ENCODE measurements at regions not wholly inside any gene's neighbourhood (a gene's known extent, or its start where the extent isn't known, plus 50 kb on each side); places are given as distances from the start of the nearest gene placed in this dataset.

DNA sequence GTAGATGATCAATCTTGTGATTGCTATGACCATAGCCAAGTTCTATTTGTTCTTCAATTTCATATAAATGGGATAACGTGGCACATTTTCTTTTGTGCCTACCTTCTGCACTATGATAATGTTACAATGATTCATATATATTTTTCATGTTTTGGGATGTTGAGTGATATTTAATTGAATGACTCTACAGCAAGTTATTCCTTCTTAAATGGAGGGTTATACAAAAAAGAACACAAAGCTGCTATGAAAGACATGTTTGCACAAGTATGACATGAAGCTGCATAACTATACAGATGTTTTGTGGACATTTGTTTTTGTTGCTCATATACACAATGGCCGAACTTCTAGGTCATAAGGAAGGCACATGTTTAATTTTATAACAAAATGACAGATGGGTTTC is 356.2 kb downstream of the CBLN2 start:
- DNase-seq (ENCODE audit: low spot score): no peak

DNA sequence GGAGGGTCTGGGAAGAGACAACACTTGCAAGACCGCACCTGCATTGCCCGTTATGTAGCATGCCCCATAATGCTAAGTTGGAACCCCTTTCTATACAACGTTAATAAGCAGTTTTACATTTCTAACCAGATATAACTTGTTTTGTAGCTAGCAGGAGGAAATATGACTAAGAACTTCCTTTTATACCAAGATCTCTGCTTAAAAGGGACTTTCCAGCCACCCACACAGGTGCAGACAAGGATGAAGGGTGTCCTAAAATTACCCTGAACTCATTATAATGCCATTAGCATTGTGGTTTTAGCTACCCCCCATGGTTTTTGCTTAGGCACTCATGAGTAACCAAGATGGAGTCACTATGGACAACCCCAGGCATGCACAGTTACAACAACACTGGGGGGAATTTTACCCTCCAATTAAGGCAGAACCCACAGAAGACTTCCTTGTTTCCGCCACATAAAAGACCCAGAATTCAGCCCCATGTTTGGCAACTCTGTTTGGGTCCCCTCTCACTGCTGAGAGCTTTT is 362.8 kb downstream of the CBLN2 start:
- DNase-seq (ENCODE audit: low spot score): no peak

DNA sequence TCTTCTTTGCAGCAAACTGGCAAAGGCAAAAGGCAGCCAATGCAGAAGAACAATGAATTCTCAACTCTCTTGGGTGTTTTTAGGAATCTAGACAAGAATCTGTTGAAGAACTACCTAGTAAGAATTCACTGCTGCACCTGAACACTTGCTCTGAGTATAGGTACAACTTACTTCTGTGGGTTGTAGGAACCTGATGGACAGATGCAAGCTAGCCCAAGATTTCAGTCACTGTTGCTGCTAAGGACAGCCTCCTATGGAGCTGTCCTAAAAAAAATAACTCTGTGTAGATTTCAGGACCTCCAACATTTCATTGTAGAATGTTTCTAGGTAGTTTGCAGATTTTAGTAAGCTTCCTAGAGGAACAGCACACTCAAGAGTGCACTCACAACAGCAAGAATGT is 363.5 kb downstream of the CBLN2 start:
- DNase-seq (ENCODE audit: low spot score): no peak

DNA sequence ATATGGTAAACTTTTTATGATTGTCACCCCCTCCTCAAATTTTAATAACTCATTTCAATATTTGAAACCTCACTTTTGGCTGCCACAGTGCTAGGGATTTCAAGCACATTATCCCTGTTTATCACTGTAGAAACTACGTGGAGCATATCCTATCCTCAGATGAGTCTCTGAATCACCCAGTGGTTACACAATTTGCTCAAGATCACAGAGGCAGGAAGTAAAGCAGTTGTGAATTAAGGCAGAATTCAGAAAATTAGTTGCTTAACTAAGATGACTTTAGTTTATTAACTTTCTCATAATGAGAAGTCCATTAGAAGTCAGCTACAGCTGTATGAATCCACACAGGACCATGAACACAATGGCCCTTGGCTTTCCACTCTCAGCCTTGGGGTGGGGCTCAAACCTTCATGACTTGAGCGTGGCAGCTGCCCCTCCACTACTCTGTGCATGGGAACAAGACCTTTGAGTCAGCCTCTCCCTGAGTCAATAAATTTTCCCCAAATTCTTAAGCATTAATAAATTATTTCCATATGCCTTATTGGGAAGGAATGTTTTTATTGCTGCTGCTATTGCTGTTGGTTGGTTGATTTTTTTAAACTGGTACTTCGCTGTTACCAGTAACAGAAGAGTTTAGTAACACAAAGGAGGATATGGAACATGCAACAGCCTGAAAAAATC is 369.0 kb downstream of the CBLN2 start:
- DNase-seq (ENCODE audit: low spot score): no peak

DNA sequence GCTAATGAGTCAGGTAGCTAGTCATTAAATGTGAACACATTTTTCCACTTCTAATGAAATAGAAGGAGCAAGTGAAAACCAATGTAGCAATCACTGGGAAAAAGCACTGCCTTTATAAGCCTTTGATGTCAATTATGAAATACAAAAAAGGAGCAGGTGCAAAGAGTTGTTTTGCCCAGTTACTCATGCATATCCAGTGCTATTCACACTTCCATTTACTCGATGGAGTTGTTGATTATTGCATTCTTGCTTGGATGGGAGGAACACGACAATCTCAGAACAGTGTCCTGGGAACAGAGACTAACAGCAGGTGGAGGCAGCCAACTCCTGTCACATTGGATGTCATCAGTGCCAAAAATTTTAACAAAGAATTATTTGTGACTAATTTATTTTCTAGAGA is 372.5 kb downstream of the CBLN2 start:
- DNase-seq (ENCODE audit: low spot score): no peak

DNA sequence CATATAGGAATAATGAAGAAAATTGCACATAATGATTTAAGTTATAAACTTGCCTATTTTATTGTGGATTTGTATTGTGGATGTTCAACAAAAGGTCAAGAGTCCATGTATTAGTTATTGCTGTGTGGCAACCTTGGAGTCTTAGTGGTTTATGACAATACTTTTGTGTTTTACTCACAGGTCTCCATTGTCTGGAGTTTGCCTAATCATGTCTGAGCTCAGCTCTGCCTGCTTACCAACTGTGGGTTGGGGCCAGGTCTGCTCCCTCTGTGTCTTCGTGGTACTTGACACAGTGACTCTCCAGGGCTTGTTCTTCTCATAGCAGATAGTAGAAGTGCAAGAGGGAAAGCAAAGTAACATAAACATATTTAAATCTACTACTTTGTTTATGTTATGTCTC is 382.5 kb downstream of the CBLN2 start:
- DNase-seq (ENCODE audit: low spot score): no peak

DNA sequence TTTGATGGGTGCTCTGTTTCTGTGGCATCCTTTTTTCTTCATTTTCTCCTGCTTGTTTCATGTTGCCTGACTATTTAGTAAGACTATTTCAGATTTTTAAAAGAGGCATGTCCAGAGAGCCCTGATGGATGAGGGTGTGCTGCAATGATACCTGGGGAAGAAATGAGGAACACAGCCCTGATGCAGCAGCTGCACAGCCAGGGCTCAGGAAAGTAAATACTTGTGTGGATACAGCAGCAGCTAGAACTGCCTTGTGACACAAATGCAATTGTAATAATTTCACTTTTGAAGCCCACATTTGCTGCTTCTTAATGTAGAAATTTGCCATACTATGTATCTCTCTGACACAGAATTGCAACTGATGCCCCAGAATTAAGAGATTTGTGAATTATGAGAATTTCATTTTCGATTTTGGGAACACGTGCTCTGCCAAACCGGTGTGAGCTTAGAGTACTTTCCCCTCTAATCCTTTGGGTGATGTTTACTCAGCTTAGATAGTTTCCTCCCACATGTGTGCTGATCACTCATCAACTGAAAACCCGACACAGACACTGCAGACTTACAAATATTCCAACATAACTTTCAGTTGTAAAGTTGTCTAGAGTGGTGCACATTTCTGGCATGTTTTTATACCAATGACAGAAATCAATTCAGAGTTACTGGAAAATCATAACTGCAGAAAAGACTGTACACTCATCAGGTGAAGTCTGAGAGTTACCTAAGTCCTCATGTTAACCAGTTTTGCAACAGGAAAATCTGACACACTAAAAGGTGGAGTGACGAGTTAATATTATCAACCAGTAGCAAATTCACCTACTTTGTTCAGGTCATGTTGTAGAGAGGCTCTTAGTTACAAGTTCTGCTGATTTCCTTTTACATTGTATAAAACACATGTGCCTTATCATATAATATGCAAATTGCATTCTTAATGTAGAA is 383.4 kb downstream of the CBLN2 start:
- DNase-seq (ENCODE audit: low spot score): no peak

DNA sequence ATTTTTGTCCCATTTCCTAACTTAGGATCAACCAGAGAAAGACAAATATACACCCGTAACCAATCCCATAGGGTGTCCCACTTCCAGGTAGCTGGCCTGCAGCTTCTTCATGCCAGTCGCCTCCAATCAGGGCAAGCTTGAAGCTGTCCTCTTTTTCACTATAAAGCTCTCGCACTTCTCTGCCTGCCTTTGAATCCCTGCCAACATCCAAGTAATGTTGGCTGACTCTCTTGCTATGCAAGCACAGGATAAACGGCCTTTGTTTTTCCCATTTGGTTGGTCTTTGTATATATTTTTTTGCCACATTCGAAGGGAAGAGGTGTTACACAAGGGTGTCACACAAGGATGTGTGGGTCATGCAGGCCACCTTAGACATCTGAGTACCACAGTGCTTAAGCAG is 388.8 kb downstream of the CBLN2 start:
- no peak for DNase-seq (ENCODE audit: low spot score)

DNA sequence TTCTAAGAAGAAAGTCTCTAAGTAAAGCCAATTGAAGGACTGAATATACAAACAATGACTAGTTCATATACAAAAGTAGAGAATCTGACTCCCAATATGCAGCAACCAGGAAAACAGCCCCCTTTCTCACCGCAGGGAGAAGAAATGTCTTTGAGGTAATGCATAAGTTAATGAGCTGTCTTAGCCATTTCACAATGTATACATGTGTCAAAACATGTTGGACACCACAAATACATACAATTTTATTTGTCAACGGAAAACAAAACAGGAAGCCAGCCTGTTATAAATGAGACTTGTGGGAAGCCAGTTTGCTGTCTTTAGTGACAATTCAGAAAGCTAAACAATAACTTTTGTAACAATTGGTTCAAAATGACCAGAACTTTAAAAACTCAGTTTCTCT is 389.2 kb downstream of the CBLN2 start:
- no peak for DNase-seq (ENCODE audit: low spot score)

DNA sequence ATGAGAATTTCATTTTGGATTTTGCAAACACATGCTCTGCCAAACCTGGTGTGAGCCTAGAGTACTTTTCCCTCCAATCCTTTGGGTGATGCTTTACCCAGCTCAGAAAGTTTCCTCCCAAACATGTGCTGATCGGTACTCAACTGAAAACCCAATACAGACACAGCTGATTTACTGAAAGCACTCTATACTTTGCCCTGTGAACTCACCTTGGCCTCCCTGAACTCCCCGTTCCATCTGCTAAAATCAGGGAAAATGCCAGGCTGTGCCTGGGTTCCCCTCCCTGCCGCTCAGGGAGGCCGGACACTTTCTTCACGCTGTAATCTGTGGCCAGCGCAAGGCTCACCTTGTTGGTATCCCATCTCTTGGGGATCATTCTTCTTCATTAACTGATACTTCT is 391.2 kb downstream of the CBLN2 start:
- DNase-seq (ENCODE audit: low spot score): no peak

DNA sequence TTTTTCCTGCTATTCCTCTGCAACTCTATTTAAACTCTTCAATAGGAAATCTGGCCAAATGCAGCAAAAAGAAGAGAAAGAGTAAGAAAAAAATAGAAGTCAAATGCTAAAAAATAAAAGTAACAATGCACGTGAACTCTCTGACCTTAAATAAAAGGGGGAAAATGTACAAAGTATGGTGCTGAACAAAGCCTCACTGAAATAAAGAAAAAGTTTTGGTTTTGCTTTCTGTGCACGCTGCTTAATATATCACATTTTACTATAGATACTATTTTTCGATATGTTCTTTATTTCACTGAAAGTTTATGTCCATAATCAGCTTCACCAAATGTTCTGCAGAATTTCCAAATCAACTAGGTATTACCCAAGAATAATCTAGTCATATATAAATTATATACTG is 396.3 kb downstream of the CBLN2 start:
- no peak for DNase-seq (ENCODE audit: low spot score)

DNA sequence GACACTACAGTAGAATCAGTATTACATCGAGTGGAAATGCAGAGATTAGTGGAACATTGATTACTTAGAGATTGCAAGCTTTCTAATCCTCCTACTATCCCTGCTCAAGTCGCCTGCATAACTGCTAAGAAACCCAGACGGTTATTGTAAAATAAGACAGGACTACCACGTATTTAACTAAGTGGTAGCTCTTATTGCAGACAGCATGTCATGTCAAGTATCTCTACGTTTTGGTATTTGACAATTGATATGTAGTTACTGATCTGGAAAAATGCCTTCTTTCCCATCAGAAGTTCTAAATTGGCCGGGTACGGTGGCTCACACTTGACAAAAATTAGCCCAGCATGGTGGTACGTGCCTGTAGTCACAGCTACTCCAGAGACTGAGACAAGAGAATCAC is 404.1 kb downstream of the CBLN2 start:
- DNase-seq (ENCODE audit: low spot score): no peak

DNA sequence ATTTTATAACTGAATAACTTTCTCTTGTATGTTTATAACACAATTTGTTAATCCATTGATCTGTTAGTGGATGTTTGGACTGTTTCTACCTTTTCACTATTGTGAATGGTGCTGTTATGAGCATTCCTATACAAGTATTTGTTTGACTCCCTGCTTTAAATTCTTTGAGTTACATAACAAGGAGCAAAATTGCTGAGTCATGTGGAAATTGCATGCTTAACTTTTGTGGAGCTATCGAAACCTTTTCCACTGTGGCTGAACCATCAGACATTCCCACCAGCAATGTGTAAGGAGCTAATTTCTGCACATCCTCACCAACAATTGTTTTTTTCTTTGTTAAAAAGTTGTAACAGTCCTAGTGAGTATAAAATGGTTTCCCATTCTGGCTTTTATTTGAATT is 415.5 kb downstream of the CBLN2 start:
- DNase-seq (ENCODE audit: low spot score): no peak

DNA sequence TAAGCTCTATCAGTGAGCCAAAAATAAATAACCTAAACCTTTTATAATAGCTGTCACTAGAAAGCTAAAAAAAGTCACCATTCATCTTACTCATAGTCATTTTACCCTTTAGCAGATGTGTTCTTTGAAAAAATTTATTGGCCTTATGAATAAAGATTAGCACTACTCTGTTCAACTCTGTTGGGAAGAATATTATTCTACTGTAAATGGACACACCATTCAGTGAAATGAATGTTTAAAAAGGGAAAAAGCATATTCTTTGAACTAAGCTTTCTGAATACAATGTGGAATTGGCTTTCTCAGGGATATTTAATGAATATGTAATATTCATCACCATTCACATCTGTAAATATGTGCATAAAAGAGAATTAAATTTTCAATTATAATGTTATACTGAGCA is 422.0 kb downstream of the CBLN2 start:
- no peak for DNase-seq (ENCODE audit: low spot score)

DNA sequence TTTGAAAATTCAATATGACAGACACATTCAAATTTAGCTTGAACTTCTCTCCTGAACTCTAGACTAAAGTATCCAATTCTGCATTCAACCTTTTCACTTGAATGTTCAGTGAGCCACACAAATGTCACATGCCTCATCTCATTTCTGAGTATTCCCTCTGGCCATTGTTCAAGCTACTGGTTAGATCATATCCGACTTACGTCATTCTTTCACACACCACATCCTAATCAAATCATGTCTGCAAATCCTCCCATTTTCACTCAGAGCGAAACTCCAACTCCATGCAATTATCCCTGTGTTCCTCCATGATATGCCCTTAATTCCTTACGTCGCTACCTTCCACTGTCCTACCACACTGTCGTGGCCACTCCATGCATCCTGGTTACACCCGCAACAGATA is 425.1 kb downstream of the CBLN2 start:
- no peak for DNase-seq (ENCODE audit: low spot score)

DNA sequence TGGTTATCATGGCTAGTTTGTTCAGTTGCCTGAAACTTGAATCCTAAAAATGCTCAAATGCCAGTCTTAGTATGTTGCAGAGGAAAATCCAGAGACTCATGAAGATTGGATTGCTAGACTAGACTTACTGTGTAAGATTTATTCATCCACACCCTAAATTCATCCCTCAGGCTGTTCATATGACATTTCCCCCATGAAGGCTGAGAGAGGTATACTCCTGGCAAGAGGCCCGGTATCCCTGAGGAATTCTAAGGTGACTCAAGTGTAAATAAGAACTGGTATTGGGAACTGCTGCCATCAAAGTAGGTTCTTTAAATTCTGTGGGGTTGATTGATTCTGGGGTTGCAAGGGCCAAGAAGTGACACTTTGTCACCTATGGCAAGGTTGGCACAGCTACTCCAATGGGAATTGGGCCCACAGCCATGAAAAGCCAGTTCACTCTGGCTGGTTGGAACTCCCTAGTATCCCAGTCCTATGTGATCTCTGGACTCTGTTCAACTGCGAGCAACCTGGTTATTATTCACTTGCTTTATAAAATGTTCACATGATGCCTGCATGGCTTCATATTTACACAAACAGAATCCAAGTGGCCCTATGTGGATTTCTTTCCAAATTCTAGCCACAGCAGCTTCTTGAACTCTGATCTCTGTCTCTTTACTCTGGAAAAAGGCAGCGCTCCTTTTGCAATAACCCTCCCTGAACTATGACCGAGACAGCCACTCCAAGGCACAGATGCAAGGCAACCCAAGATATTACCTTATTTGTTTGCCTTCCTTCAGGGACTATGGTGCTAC is 429.1 kb downstream of the CBLN2 start:
- DNase-seq (ENCODE audit: low spot score): peak; percentile 82

DNA sequence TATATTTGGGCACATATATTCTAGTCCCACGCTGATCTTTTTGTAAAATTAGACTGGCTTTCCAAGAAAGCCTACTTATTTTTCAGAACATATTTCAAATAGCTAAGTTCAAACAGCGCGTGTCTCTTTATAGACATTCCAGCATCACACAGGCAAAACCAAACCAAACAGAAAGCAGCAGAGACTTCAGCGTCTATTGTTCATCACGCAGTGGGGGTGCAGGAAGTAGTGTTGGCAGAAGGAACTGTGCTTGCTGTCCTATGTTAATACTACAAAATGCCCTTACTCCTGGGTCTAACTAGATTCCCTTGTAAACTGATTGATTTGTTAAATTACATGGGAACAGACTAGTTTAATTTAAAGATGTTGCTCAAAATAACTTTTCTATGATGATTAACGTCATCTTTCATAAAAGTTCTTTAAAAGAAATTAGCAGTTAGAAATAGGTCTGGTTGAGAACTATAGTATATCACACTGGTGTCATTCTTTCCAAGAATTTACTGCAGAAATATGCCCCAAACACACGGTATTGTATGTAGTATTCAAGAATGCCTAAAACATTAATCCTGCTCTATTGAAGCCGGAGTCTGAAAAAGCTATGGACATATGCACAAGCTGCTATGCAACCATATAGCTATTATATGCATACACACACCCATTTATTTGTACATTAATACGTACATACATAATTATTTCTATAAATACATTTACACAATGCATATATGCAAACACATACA is 436.3 kb downstream of the CBLN2 start:
- DNase-seq (ENCODE audit: low spot score): peak; percentile 39

DNA sequence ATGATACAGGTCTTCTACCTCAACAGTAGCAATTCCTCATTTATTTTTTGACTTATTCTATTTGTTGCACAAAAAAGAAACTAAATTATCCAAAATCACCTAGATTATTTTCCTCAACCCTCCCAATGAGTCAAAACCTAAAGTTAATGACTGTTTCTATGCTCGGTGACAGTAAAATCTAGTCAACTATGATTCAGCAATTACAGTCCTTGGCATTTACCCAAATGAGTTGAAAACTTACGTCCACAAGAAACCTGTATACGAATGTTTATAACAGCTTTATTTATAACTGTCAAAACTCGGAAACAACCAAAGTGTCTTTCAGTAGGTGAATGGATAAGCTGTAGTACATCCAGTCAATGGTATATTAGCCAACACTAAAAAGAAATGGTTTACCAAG is 439.3 kb downstream of the CBLN2 start:
- no peak for DNase-seq (ENCODE audit: low spot score)

DNA sequence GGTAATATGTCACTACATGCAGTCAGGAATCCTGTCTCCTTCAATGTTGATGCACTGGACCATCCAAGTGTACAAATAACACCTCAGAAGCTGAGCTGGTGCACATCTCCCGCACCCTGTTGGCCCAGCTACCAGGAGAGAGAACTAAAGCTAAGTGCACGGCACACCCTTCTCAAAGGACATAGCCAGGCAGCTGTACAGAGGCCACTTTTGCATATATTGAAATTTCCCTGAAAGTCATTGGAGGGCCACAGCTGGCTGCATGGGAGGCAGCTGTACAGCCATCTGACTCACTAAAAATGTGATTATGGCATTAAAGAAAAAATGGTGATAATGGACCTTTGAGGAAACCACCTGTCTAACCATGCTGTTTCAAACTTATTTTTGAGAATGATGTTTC is 441.7 kb downstream of the CBLN2 start:
- DNase-seq (ENCODE audit: low spot score): no peak

DNA sequence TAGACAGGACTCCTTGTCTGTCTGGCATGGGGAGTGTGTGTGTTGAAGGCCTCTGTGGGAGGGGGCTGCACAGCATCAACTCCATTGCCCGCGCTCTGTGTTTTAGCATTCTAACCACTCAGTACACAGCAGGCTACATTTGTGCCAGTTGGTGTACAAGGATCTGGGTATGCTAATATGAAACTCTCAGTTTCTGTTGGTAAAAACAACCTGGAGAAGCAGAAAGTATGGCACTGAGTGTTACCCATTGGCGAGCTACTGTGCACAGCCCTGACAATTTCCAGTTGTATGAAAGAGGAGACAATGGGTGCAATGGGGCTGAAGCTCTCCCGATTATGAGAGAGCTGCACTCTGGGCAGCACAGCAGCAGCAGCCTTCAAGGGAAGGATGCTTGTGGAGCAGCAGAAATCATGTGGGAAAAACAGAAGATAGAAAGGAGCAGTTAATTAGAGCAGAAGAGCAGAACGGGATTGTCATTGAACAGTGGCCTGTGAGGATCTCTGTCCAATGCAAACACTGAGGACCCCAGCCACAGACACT is 443.6 kb downstream of the CBLN2 start:
- DNase-seq (ENCODE audit: low spot score): no peak

DNA sequence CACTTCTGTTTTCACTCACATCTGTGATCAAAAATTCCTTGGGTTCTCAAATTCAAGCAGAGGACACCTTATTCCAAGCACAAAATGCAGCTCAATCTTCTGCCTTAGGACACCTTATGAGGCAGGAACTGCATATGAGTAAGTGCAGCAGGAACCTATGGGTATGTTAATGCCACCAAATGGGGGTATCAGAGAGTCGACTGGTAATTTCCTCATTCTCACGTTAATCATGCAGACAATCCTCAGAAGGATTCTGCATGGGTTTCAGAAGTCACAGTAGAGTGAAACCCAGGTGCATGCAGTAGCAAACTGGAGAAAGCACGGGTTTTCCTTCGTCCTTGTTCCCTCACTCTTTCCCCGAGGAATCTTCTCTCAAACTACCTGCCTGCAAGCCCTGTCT is 452.8 kb downstream of the CBLN2 start:
- no peak for DNase-seq (ENCODE audit: low spot score)
